Neuronal stem cell (in vitro differentiated cells): ENCODE measurements at regions not wholly inside any gene's neighbourhood (a gene's known extent, or its start where the extent isn't known, plus 50 kb on each side); places are given as distances from the start of the nearest gene placed in this dataset.
A peak's percentile ranks its signal among the peaks of the same experiment; 100 is the strongest.

Experiments used
- DNase-seq: peaks from one replicate; pipeline ENCODE4 v3.0.0-alpha.2; 2013; ENCODE audit warnings: low spot score
- H2AFZ ChIP-seq: one replicate; pipeline ENCODE4 v1.6.1; 2013; ENCODE audit warnings: mild to moderate bottlenecking, low read length, inconsistent platforms
- H2AK5ac ChIP-seq: 2 replicates; pipeline ENCODE4 v1.6.1; 2013; ENCODE audit warnings: low read depth, mild to moderate bottlenecking, inconsistent platforms, low read length, moderate library complexity, mixed read lengths
- H2BK120ac ChIP-seq: 2 replicates; pipeline ENCODE4 v1.6.1; 2013; ENCODE audit warnings: low read depth, mild to moderate bottlenecking, inconsistent platforms, low read length, moderate library complexity, mixed read lengths
- H2BK12ac ChIP-seq: one replicate; pipeline ENCODE4 v1.6.1; 2013; ENCODE audit warnings: low read length, inconsistent platforms
- H2BK15ac ChIP-seq: 2 replicates; pipeline ENCODE4 v1.6.1; 2013; ENCODE audit warnings: mild to moderate bottlenecking, low read length, inconsistent platforms, mixed read lengths
- H2BK5ac ChIP-seq: one replicate; pipeline ENCODE4 v1.6.1; 2013; ENCODE audit warnings: inconsistent platforms, mild to moderate bottlenecking, low read length, moderate library complexity
- H3K14ac ChIP-seq: one replicate; pipeline ENCODE4 v1.6.1; 2013; ENCODE audit warnings: low read length, inconsistent platforms
- H3K18ac ChIP-seq: 2 replicates; pipeline ENCODE4 v1.6.1; 2013; ENCODE audit warnings: low read length, inconsistent platforms
- H3K23ac ChIP-seq: 2 replicates; pipeline ENCODE4 v1.6.1; 2013; ENCODE audit warnings: low read depth, mild to moderate bottlenecking, mixed read lengths, low read length, inconsistent platforms; ENCODE audit not compliant: poor library complexity
- H3K27ac ChIP-seq: replicated peaks from 3 replicates; pipeline ENCODE4 v1.5.1; 2013; ENCODE audit warnings: low read length, inconsistent platforms
- H3K27me3 ChIP-seq, 3 experiments: 2 replicates each; pipeline ENCODE4 v1.6.1; 2013; ENCODE audit warnings: low read length in 3 of 3, mild to moderate bottlenecking in 2 of 3, inconsistent platforms in 1 of 3, low read depth in 1 of 3, mixed read lengths in 1 of 3, moderate library complexity in 1 of 3; ENCODE audit not compliant: control insufficient read depth in 3 of 3, insufficient read depth in 3 of 3
- H3K36me3 ChIP-seq, 2 donors: replicated peaks in 1 of 2; 2 replicates each; pipeline ENCODE4 v1.6.1; 2013; ENCODE audit warnings: low read length in 2 of 2; ENCODE audit not compliant: control insufficient read depth in 2 of 2, insufficient read depth in 2 of 2
- H3K4ac ChIP-seq: 2 replicates; pipeline ENCODE4 v1.6.1; 2013; ENCODE audit warnings: inconsistent platforms, mild to moderate bottlenecking, low read length, moderate library complexity
- H3K4me1 ChIP-seq, 2 donors: 1 replicate in 1 of 2; 2 replicates in 1 of 2; pipeline ENCODE4 v1.6.1; 2013; ENCODE audit warnings: low read length in 2 of 2, low read depth in 1 of 2; ENCODE audit not compliant: control insufficient read depth in 2 of 2, insufficient read depth in 1 of 2
- H3K4me2 ChIP-seq: one replicate; pipeline ENCODE4 v1.6.1; 2013; ENCODE audit warnings: mild to moderate bottlenecking, low read length, inconsistent platforms; ENCODE audit not compliant: insufficient read depth, poor library complexity, severe bottlenecking
- H3K4me3 ChIP-seq, 2 donors: 2 replicates each; pipeline ENCODE4 v1.5.1; 2013; ENCODE audit warnings: low read length in 2 of 2, mild to moderate bottlenecking in 2 of 2, inconsistent platforms in 1 of 2, moderate library complexity in 1 of 2
- H3K79me1 ChIP-seq: one replicate; pipeline ENCODE4 v1.6.1; 2013; ENCODE audit warnings: low read depth, mild to moderate bottlenecking, inconsistent platforms, low read length, moderate library complexity
- H3K9ac ChIP-seq: one replicate; pipeline ENCODE4 v1.6.1; 2013; ENCODE audit warnings: mild to moderate bottlenecking, low read depth, low read length, inconsistent platforms; ENCODE audit not compliant: poor library complexity
- H3K9me3 ChIP-seq, 2 donors: replicated peaks in 1 of 2; 2 replicates each; pipeline versions ENCODE3 to v1.6.1; 2013; ENCODE audit warnings: low read length in 2 of 2, mild to moderate bottlenecking in 2 of 2, inconsistent platforms in 1 of 2, low read depth in 1 of 2, mixed read lengths in 1 of 2, moderate library complexity in 1 of 2; ENCODE audit not compliant: control insufficient read depth in 2 of 2, insufficient read depth in 1 of 2
- H4K8ac ChIP-seq: one replicate; pipeline ENCODE4 v1.6.1; 2013; ENCODE audit warnings: low read depth, mild to moderate bottlenecking, inconsistent platforms, low read length, moderate library complexity
- H4K91ac ChIP-seq: one replicate; pipeline ENCODE4 v1.6.1; 2013; ENCODE audit warnings: low read length, low read depth, mild to moderate bottlenecking, inconsistent platforms; ENCODE audit not compliant: poor library complexity
- WGBS, 2 donors: extraction: QIAGEN DNeasy Blood & Tissue Kit; methylation state at CpG; one replicate each; pipeline ENCODE4 v1.1.7; 2013; ENCODE audit warnings: missing lambda C conversion rate in 2 of 2, mixed read lengths in 1 of 2; ENCODE audit not compliant: insufficient read length in 2 of 2, insufficient replicate concordance in 1 of 2; ENCODE audit errors: extremely low coverage in 2 of 2; 5-methylcytosine and 5-hydroxymethylcytosine counted together

DNA sequence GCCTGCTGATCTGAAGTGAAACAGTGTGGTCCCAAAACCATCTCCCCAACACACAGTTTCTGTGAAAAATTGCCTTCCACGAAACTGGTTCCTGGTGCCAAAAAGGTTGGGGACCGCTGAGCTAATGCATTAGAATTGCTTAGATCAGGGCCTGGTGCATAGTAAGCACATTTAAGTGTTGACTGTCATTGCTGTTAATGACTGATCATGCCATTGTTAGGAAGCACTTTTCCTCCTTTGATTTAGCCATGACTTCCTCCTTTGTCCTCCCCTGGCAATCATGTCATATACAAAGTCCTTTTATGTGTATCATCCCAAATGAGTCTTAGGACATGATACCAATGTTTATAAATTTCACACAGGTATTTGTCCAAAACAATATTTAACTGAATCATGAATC, 81.5 kb upstream of the ATP11B start:
- Histone ChIP-seq H4K8ac (no peak overlapping the region), H2BK120ac (no peak overlapping the region), H3K27ac (no peak overlapping the region), H3K79me1 (no peaks in the 10 kb centered on the region), H2BK5ac (no peak overlapping the region), H3K9me3 (no peaks in the 10 kb centered on the region), H2AFZ (no peak overlapping the region), H2BK15ac (no peak overlapping the region), H3K4me1 (no peaks in the 10 kb centered on the region), H3K14ac (no peak overlapping the region), H3K4ac (no peak overlapping the region), H3K23ac (no peak overlapping the region), H2BK12ac (no peak overlapping the region), H3K27me3 (peaks cover 0 to 4% (median 0%) of the 10 kb centered on the region in 3 experiments), H3K18ac (no peak overlapping the region), H3K4me2 (no peak overlapping the region), H2AK5ac (no peak overlapping the region), H4K91ac (no peak overlapping the region), H3K4me3 (no peak overlapping the region), H3K36me3 (no peaks in the 10 kb centered on the region), H3K9ac (no peak overlapping the region)
- no CpG with 5 or more reads among the region's 2 CpGs for WGBS, 2 donors
- DNase-seq = no peak

DNA sequence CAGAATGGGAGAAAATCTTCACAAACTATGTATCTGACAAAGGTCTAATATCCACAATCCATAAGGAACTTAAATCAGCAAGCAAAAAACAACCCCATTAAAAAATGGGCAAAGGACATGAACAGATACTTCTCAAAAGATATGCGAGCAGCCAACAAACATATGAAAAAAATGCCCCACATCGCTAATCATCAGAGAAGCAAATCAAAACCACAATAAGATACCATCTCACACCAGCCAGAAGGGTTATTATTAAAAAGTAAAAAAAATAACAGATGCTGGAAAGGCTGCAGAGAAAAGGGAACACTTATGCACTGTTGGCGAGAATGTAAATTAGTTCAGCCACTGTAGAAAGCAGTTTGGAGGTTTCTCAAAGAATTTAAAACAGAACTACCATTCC, 80.2 kb upstream of the ATP11B start:
- no peak overlapping the region for H2BK15ac ChIP-seq
- DNase-seq = no peak
- no peak overlapping the region for H2BK12ac ChIP-seq
- no peak overlapping the region for H2BK5ac ChIP-seq
- H2AFZ ChIP-seq = no peak overlapping the region
- H3K36me3 ChIP-seq = no peaks in the 10 kb centered on the region
- no peak overlapping the region for H3K14ac ChIP-seq
- H3K4me3 ChIP-seq = no peak overlapping the region
- H4K91ac ChIP-seq = no peak overlapping the region
- no peak overlapping the region for H4K8ac ChIP-seq
- H3K27ac ChIP-seq = no peak overlapping the region
- no peak overlapping the region for H3K9ac ChIP-seq
- peaks cover 0 to 9% (median 0%) of the 10 kb centered on the region in 3 experiments for H3K27me3 ChIP-seq
- H3K4me2 ChIP-seq = no peak overlapping the region
- no CpG with 5 or more reads among the region's 3 CpGs for WGBS, 2 donors
- no peak overlapping the region for H3K4ac ChIP-seq
- H2AK5ac ChIP-seq = no peak overlapping the region
- H3K79me1 ChIP-seq = no peaks in the 10 kb centered on the region
- no peaks in the 10 kb centered on the region for H3K9me3 ChIP-seq
- no peak overlapping the region for H2BK120ac ChIP-seq
- H3K18ac ChIP-seq = no peak overlapping the region
- no peak overlapping the region for H3K23ac ChIP-seq
- no peaks in the 10 kb centered on the region for H3K4me1 ChIP-seq

DNA sequence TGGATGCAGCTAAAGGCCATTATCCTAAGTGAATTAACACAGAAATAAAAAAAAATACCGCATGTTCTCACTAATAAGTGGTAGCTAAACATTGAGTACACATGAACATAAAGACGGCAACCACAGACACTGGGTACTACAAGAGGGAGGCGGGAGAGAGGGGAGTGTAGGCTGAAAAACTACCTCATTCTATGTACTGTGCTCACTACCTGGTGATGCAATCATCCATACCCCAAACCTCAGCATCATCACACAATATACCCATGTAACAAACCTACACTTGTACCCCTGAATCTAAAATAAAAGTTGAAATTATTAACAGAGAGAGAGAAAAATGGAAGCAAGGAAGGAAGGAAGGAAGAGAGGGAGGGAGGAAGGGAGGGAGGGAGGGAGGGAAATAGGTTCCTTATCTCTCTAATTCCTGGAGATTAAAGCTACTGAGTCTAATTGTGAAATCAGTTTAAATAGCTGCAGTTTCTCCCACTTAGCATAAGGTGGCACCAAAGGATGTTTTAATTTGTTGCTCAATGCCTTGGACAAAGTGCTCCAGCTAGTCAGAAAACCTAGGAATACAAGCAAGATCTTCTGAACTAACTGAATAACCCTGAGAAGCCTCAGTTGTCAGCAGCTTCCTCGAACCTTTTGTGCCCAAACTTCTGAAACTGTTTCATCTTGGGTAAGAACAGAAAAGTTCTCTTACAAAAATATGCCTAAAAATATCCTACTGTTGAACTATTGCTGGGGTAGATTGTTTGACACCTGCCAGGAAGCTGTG, 79.4 kb upstream of the ATP11B start:
- H3K14ac ChIP-seq = no peak overlapping the region
- H3K36me3 ChIP-seq = no peaks in the 10 kb centered on the region
- no peak overlapping the region for H3K18ac ChIP-seq
- no peak overlapping the region for H3K4me3 ChIP-seq
- no peak for DNase-seq
- no peak overlapping the region for H2BK15ac ChIP-seq
- H3K9me3 ChIP-seq = no peaks in the 10 kb centered on the region
- no peak overlapping the region for H4K8ac ChIP-seq
- H3K9ac ChIP-seq = no peak overlapping the region
- H2BK120ac ChIP-seq = no peak overlapping the region
- no CpG with 5 or more reads among the region's 4 CpGs for WGBS, 2 donors
- no peak overlapping the region for H4K91ac ChIP-seq
- H3K4me1 ChIP-seq = no peaks in the 10 kb centered on the region
- no peak overlapping the region for H3K23ac ChIP-seq
- H3K27me3 ChIP-seq = peaks cover 0 to 9% (median 0%) of the 10 kb centered on the region in 3 experiments
- H3K79me1 ChIP-seq = no peaks in the 10 kb centered on the region
- peak overlapping the region; percentile 25 for H2AFZ ChIP-seq
- H3K27ac ChIP-seq = no peak overlapping the region
- no peak overlapping the region for H2BK12ac ChIP-seq
- H2BK5ac ChIP-seq = no peak overlapping the region
- H3K4ac ChIP-seq = no peak overlapping the region
- no peak overlapping the region for H3K4me2 ChIP-seq
- H2AK5ac ChIP-seq = no peak overlapping the region

DNA sequence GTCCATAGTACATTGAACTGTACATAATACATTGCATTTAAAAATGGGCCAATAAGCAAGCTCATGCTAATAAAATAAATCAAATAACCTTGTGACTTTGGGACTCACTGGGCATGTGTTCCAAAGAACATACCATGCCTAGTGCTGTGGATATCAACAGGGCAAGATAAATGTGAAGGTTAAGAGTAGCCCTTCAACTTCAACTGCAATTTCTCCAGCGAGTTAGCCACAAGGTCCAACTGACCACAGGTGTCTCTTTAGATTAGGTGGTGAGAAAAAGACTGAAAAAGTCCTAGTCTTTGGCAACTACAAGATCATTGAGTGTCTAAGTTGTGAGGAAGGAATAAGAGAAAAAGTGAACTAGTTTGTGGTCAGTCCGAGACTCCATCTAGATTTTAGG, 78.3 kb upstream of the ATP11B start:
- no peaks in the 10 kb centered on the region for H3K79me1 ChIP-seq
- H3K4me3 ChIP-seq = no peak overlapping the region
- H2AK5ac ChIP-seq = no peak overlapping the region
- no peak overlapping the region for H3K27ac ChIP-seq
- H3K36me3 ChIP-seq = no peaks in the 10 kb centered on the region
- no peak overlapping the region for H4K91ac ChIP-seq
- H3K4ac ChIP-seq = no peak overlapping the region
- H2BK120ac ChIP-seq = no peak overlapping the region
- H4K8ac ChIP-seq = no peak overlapping the region
- no peak overlapping the region for H3K18ac ChIP-seq
- H3K27me3 ChIP-seq = peaks cover 0 to 9% (median 0%) of the 10 kb centered on the region in 3 experiments
- no peak overlapping the region for H2BK15ac ChIP-seq
- H3K9me3 ChIP-seq = no peaks in the 10 kb centered on the region
- no peak overlapping the region for H3K23ac ChIP-seq
- no peak overlapping the region for H2AFZ ChIP-seq
- H2BK5ac ChIP-seq = no peak overlapping the region
- no peak overlapping the region for H2BK12ac ChIP-seq
- no peak for DNase-seq
- H3K4me2 ChIP-seq = no peak overlapping the region
- no peaks in the 10 kb centered on the region for H3K4me1 ChIP-seq
- no CpG with 5 or more reads among the region's 2 CpGs for WGBS, 2 donors
- H3K14ac ChIP-seq = no peak overlapping the region
- no peak overlapping the region for H3K9ac ChIP-seq
